HG03575 (cell line): ENCODE measurements at regions not wholly inside any gene's neighbourhood (a gene's known extent, or its start where the extent isn't known, plus 50 kb on each side); places are given as distances from the start of the nearest gene placed in this dataset.

Experiments used
- ATAC-seq: cut with Tn5 transposase; IDR thresholded peaks from one replicate; pipeline ENCODE4 v1.9.1; 2021; ENCODE audit not compliant: unreplicated experiment, insufficient number of reproducible peaks, low FRiP score; ENCODE audit errors: extremely low read depth

- no peak for ATAC-seq
These were observed 50.8 kb upstream of the MYLIP start for GRCh38 chr6:16078064-16078463.

- no peak for ATAC-seq
These were observed 59.2 kb upstream of the MYLIP start for GRCh38 chr6:16069671-16070070.

- no peak for ATAC-seq
These were observed 59.7 kb upstream of the MYLIP start for GRCh38 chr6:16069222-16069621.

GRCh38 chr6:16067568-16067967 lies 61.3 kb upstream of the MYLIP start:
- no peak for ATAC-seq

GRCh38 chr6:16064671-16065072 lies 64.2 kb upstream of the MYLIP start:
- no peak for ATAC-seq

- ATAC-seq: no peak
These were observed 65.3 kb upstream of the MYLIP start for GRCh38 chr6:16063580-16063979.

GRCh38 chr6:16061818-16062217 lies 67.1 kb upstream of the MYLIP start:
- no peak for ATAC-seq

- no peak for ATAC-seq
These were observed 68.8 kb upstream of the MYLIP start for GRCh38 chr6:16060039-16060438.

- no peak for ATAC-seq
These were observed 69.4 kb upstream of the MYLIP start for GRCh38 chr6:16059496-16059895.

- ATAC-seq: no peak
These were observed 69.9 kb upstream of the MYLIP start for GRCh38 chr6:16058929-16059345.

- ATAC-seq: no peak
These were observed 70.5 kb upstream of the MYLIP start for GRCh38 chr6:16058201-16058928.

- ATAC-seq: no peak
These were observed 71.4 kb upstream of the MYLIP start for GRCh38 chr6:16057446-16057845.

GRCh38 chr6:16056263-16056870 lies 72.5 kb upstream of the MYLIP start:
- no peak for ATAC-seq

GRCh38 chr6:16055852-16056251 lies 73.0 kb upstream of the MYLIP start:
- no peak for ATAC-seq

- ATAC-seq: no peak
These were observed 79.7 kb upstream of the MYLIP start for GRCh38 chr6:16049168-16049567.

- ATAC-seq: no peak
These were observed 80.7 kb upstream of the MYLIP start for GRCh38 chr6:16048221-16048620.

- ATAC-seq: no peak
These were observed 81.4 kb upstream of the MYLIP start for GRCh38 chr6:16047435-16047990.

GRCh38 chr6:16045238-16045637 lies 83.6 kb upstream of the MYLIP start:
- ATAC-seq: no peak

- no peak for ATAC-seq
These were observed 84.7 kb upstream of the MYLIP start for GRCh38 chr6:16044211-16044643.
